ENCODE measurements at regions not wholly inside any gene's neighbourhood (a gene's known extent, or its start where the extent isn't known, plus 50 kb on each side); places are given as distances from the start of the nearest gene placed in this dataset.

GRCh38 chr2:22890132-22890531 is 494.8 kb upstream of the KLHL29 start:
- Histone ChIP-seq H3K4me2 (ENCODE audit: extremely low read depth, insufficient read depth, low read length) (no peak overlapping the region), H3K36me3 (ENCODE audit: control insufficient read depth, insufficient read depth, low read length) (no peaks in the 10 kb centered on the region), H3K4me3 (replicated peaks in 1 of 4; ENCODE audit: control extremely low read depth in 1 of 4, insufficient read depth in 1 of 4, low read depth in 3 of 4, low read length in 4 of 4) (no peak overlapping the region), H3K79me2 (ENCODE audit: control insufficient read depth, insufficient read depth, low read length) (no peaks in the 10 kb centered on the region), H3K9ac (ENCODE audit: insufficient read depth, low read length) (no peak overlapping the region), H2AFZ (ENCODE audit: low read length) (no peak overlapping the region), H3K9me3 (ENCODE audit: control insufficient read depth, insufficient read depth, low read depth, low read length) (no peaks in the 10 kb centered on the region), H3K4me1 (ENCODE audit: control insufficient read depth, extremely low read depth, insufficient read depth, low read length) (no peaks in the 10 kb centered on the region), H4K20me1 (ENCODE audit: control insufficient read depth, extremely low read depth, insufficient read depth, low read length) (no peaks in the 10 kb centered on the region), H3K27me3 (ENCODE audit: control insufficient read depth, insufficient read depth, low read length) (no peaks in the 10 kb centered on the region), H3K27ac (ENCODE audit: insufficient read depth, low read length) (no peak overlapping the region)
- TF ChIP-seq CTCF (conservative IDR thresholded peaks at IDR 0.05 in 1 of 2, IDR thresholded peaks at IDR 0.05 in 1 of 2; ENCODE audit: low read depth in 1 of 2, low read length in 2 of 2) (no peak), EZH2 (IDR thresholded peaks at IDR 0.05; ENCODE audit: low read length, missing control alignments) (no peak)
- DNase-seq (ENCODE audit: low read depth in 2 of 2): no peak

GRCh38 chr2:22893761-22894517 is 491.0 kb upstream of the KLHL29 start:
- no peak overlapping the region for H2AFZ ChIP-seq (ENCODE audit: low read length)
- no peak overlapping the region for H3K9ac ChIP-seq (ENCODE audit: insufficient read depth, low read length)
- H3K4me2 ChIP-seq (ENCODE audit: extremely low read depth, insufficient read depth, low read length): no peak overlapping the region
- no peaks in the 10 kb centered on the region for H3K36me3 ChIP-seq (ENCODE audit: control insufficient read depth, insufficient read depth, low read length)
- TF ChIP-seq EZH2 (IDR thresholded peaks at IDR 0.05; ENCODE audit: low read length, missing control alignments) (no peak), CTCF (conservative IDR thresholded peaks at IDR 0.05 in 1 of 2, IDR thresholded peaks at IDR 0.05 in 1 of 2; ENCODE audit: low read depth in 1 of 2, low read length in 2 of 2) (no peak)
- H3K4me1 ChIP-seq (ENCODE audit: control insufficient read depth, extremely low read depth, insufficient read depth, low read length): no peaks in the 10 kb centered on the region
- no peaks in the 10 kb centered on the region for H4K20me1 ChIP-seq (ENCODE audit: control insufficient read depth, extremely low read depth, insufficient read depth, low read length)
- H3K9me3 ChIP-seq (ENCODE audit: control insufficient read depth, insufficient read depth, low read depth, low read length): no peaks in the 10 kb centered on the region
- no peaks in the 10 kb centered on the region for H3K27me3 ChIP-seq (ENCODE audit: control insufficient read depth, insufficient read depth, low read length)
- DNase-seq (ENCODE audit: low read depth in 2 of 2): no peak
- no peak overlapping the region for H3K27ac ChIP-seq (ENCODE audit: insufficient read depth, low read length)
- no peak overlapping the region for H3K4me3 ChIP-seq (replicated peaks in 1 of 4; ENCODE audit: control extremely low read depth in 1 of 4, insufficient read depth in 1 of 4, low read depth in 3 of 4, low read length in 4 of 4)
- no peaks in the 10 kb centered on the region for H3K79me2 ChIP-seq (ENCODE audit: control insufficient read depth, insufficient read depth, low read length)

- Histone ChIP-seq H3K27ac (ENCODE audit: insufficient read depth, low read length) (no peak overlapping the region), H2AFZ (ENCODE audit: low read length) (no peak overlapping the region), H3K27me3 (ENCODE audit: control insufficient read depth, insufficient read depth, low read length) (no peaks in the 10 kb centered on the region), H3K36me3 (ENCODE audit: control insufficient read depth, insufficient read depth, low read length) (no peaks in the 10 kb centered on the region), H3K4me3 (replicated peaks in 1 of 4; ENCODE audit: control extremely low read depth in 1 of 4, insufficient read depth in 1 of 4, low read depth in 3 of 4, low read length in 4 of 4) (no peak overlapping the region), H4K20me1 (ENCODE audit: control insufficient read depth, extremely low read depth, insufficient read depth, low read length) (no peaks in the 10 kb centered on the region), H3K4me2 (ENCODE audit: extremely low read depth, insufficient read depth, low read length) (no peak overlapping the region), H3K4me1 (ENCODE audit: control insufficient read depth, extremely low read depth, insufficient read depth, low read length) (no peaks in the 10 kb centered on the region), H3K9me3 (ENCODE audit: control insufficient read depth, insufficient read depth, low read depth, low read length) (no peaks in the 10 kb centered on the region), H3K79me2 (ENCODE audit: control insufficient read depth, insufficient read depth, low read length) (no peaks in the 10 kb centered on the region), H3K9ac (ENCODE audit: insufficient read depth, low read length) (no peak overlapping the region)
- DNase-seq (ENCODE audit: low read depth in 2 of 2): no peak
- no peak for TF ChIP-seq CTCF (conservative IDR thresholded peaks at IDR 0.05 in 1 of 2, IDR thresholded peaks at IDR 0.05 in 1 of 2; ENCODE audit: low read depth in 1 of 2, low read length in 2 of 2)
- TF ChIP-seq EZH2 (IDR thresholded peaks at IDR 0.05; ENCODE audit: low read length, missing control alignments): no peak
Measured at GRCh38 chr2:22894761-22895160, 490.2 kb upstream of the KLHL29 start.
